ENCODE measurements at regions not wholly inside any gene's neighbourhood (a gene's known extent, or its start where the extent isn't known, plus 50 kb on each side); places are given as distances from the start of the nearest gene placed in this dataset.

DNA sequence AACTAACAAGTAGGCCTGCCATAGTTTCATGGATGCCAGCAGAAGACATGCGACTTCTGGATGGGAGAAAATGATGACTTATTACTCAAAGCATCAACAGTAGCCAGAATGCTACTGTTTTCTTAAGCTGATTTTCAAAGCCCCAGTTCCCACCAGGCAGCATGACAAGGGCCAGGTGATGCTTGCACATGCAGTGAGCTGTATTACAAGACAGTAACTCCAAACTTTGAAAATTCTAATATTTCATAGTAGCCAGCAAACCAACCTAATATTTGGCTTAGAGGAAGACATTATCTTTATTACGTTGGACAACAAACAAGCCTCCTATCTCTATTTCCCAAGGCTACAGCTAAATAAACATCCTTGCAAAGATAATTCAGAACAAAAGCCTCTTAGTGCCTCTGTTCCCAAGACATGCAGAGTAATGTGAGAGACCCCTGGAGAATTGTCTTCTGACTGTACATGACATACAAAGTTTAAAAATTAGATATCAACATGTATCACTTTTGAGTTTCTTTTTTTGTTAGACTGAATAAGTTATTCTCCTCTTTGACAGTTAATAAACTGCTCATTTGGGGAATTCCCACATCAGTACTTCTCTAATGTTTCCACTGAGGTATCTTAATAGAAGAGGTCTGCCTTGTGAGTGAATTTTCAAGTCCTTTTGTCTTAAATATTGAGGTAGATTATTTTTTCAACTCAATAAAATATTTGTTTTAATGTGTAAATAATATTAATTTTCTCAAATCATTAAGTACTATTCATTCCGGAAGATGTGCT lies 367.6 kb upstream of the CWC22 start:
- TF ChIP-seq NFIC (IDR thresholded peaks at IDR 0.05; ENCODE audit: borderline replicate concordance) (no peak), POLR2AphosphoS5 (IDR thresholded peaks at IDR 0.05; ENCODE audit: low read depth, low read length) (no peak), GABPA (IDR thresholded peaks at IDR 0.05; ENCODE audit: low read depth) (no peak), EP300 (IDR thresholded peaks at IDR 0.05; ENCODE audit: borderline replicate concordance in 1 of 2, low read depth in 1 of 2, low read length in 1 of 2) (no peak), RXRA (IDR thresholded peaks at IDR 0.05; ENCODE audit: borderline replicate concordance, low read depth) (no peak), SIN3A (IDR thresholded peaks at IDR 0.05; ENCODE audit: borderline replicate concordance, low read depth, low read length) (no peak), FOSL2 (IDR thresholded peaks at IDR 0.05; ENCODE audit: borderline replicate concordance, low read depth) (no peak)
- TF ChIP-seq, protein P1, sequence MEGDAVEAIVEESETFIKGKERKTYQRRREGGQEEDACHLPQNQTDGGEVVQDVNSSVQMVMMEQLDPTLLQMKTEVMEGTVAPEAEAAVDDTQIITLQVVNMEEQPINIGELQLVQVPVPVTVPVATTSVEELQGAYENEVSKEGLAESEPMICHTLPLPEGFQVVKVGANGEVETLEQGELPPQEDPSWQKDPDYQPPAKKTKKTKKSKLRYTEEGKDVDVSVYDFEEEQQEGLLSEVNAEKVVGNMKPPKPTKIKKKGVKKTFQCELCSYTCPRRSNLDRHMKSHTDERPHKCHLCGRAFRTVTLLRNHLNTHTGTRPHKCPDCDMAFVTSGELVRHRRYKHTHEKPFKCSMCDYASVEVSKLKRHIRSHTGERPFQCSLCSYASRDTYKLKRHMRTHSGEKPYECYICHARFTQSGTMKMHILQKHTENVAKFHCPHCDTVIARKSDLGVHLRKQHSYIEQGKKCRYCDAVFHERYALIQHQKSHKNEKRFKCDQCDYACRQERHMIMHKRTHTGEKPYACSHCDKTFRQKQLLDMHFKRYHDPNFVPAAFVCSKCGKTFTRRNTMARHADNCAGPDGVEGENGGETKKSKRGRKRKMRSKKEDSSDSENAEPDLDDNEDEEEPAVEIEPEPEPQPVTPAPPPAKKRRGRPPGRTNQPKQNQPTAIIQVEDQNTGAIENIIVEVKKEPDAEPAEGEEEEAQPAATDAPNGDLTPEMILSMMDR (IDR thresholded peaks at IDR 0.05), result no peak

Measured in SK-N-SH (cell line).